ENCODE measurements at regions not wholly inside any gene's neighbourhood (a gene's known extent, or its start where the extent isn't known, plus 50 kb on each side); places are given as distances from the start of the nearest gene placed in this dataset.

DNA sequence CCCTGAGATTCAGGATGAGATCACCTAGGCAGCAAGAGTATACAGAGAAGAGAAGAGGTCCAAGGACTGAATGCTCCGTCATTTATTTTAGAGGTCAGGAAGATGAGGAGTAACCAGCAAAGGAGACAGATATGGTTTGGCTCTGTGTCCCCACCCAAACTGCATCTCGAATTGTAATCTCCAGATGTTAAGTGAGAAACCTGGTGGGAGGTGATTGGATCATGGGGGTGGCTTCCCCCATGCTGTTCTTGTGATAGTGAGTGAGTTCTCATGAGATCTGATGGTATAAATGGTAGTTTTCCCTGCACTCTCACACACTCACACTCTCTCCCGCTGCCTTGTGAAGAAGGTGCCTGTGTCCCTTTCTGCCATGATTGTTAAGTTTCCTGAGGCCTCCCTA is 60.8 kb downstream of the MID1IP1 start:
- TF ChIP-seq, protein P1, sequence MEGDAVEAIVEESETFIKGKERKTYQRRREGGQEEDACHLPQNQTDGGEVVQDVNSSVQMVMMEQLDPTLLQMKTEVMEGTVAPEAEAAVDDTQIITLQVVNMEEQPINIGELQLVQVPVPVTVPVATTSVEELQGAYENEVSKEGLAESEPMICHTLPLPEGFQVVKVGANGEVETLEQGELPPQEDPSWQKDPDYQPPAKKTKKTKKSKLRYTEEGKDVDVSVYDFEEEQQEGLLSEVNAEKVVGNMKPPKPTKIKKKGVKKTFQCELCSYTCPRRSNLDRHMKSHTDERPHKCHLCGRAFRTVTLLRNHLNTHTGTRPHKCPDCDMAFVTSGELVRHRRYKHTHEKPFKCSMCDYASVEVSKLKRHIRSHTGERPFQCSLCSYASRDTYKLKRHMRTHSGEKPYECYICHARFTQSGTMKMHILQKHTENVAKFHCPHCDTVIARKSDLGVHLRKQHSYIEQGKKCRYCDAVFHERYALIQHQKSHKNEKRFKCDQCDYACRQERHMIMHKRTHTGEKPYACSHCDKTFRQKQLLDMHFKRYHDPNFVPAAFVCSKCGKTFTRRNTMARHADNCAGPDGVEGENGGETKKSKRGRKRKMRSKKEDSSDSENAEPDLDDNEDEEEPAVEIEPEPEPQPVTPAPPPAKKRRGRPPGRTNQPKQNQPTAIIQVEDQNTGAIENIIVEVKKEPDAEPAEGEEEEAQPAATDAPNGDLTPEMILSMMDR (IDR thresholded peaks at IDR 0.05; ENCODE audit: insufficient read depth, low read length, severe bottlenecking), result no peak
- no peak for FAIRE-seq
- H3K4me3 ChIP-seq (ENCODE audit: low read depth, low read length), result no peak overlapping the region
- no peak for DNase-seq (ENCODE audit: low read depth)
- no peaks in the 10 kb centered on the region for H3K27me3 ChIP-seq (ENCODE audit: control insufficient read depth, insufficient read depth, low read length)
- no peaks in the 10 kb centered on the region for H3K36me3 ChIP-seq (ENCODE audit: control insufficient read depth, insufficient read depth, low read length)

DNA sequence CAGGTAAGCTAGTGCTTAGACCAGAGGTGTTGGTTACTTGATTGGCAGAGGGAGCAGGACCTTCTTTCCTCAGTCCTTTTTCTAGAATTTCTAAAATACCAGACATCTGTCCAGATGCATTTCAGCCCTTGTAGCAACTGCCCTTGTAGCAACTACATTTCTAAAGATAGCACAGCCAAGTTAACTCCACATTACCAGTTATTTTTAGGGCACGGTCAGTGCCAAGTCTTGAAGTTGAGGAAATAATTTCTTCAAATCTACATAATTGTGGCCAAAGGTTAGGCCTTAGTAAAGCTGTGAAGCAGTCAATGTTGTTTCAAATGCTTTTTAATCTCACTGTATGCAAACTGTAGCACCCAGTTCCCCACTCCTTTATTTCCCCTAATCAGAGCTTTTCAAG is 62.9 kb downstream of the MID1IP1 start:
- Histone ChIP-seq H3K4me3 (ENCODE audit: low read depth, low read length) (no peak overlapping the region), H3K27me3 (ENCODE audit: control insufficient read depth, insufficient read depth, low read length) (no peaks in the 10 kb centered on the region), H3K36me3 (ENCODE audit: control insufficient read depth, insufficient read depth, low read length) (no peaks in the 10 kb centered on the region)
- TF ChIP-seq, protein P1 (IDR thresholded peaks at IDR 0.05; ENCODE audit: insufficient read depth, low read length, severe bottlenecking), result no peak
- DNase-seq (ENCODE audit: low read depth), result no peak
- no peak for FAIRE-seq

DNA sequence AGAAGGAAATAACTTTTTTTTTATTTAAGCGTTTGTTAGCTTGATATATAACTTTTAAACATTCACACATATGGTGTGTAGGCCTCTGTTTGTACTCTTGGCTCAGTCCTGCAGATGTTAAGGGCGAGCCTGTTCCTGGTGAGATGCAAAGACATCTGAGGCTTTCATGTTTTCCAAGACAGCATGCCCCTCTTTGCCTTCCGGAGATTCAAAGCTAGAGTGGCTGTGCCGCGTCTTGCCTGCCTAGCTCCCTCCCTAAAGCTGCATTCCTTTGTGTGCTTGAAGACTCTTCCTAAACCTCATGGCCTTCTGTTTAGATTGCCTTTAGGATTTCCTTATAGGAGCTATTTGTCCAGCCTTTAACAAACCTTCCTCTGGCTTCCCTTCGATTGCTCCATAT is 67.1 kb downstream of the MID1IP1 start:
- no peak for DNase-seq (ENCODE audit: low read depth)
- H3K36me3 ChIP-seq (ENCODE audit: control insufficient read depth, insufficient read depth, low read length), result no peaks in the 10 kb centered on the region
- FAIRE-seq, result no peak
- no peaks in the 10 kb centered on the region for H3K27me3 ChIP-seq (ENCODE audit: control insufficient read depth, insufficient read depth, low read length)
- H3K4me3 ChIP-seq (ENCODE audit: low read depth, low read length), result no peak overlapping the region
- TF ChIP-seq, protein P1 (IDR thresholded peaks at IDR 0.05; ENCODE audit: insufficient read depth, low read length, severe bottlenecking), result no peak

DNA sequence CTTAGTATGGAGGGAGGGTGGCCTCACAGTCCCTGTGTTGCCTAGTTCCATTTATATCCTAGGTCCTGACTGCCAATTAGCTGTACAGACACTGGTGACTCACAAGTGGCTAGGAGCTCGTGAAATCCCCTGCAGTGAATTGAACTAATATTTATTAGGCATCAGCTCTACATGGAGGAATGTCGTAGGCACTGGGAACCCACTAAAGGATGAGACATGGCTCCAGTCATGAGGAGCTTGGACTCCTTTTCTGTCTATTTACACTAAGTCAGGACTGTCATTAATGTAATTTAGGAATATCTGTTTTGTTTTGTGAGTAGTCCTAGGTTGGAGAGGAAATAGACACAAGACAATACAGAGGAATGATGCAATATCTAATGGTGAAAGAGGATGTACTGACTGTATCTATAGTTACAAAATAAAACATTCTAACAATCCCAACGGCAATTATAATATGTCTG is 67.7 kb downstream of the MID1IP1 start:
- Histone ChIP-seq H3K4me3 (ENCODE audit: low read depth, low read length) (no peak overlapping the region), H3K27me3 (ENCODE audit: control insufficient read depth, insufficient read depth, low read length) (no peaks in the 10 kb centered on the region), H3K36me3 (ENCODE audit: control insufficient read depth, insufficient read depth, low read length) (no peaks in the 10 kb centered on the region)
- TF ChIP-seq, protein P1 (IDR thresholded peaks at IDR 0.05; ENCODE audit: insufficient read depth, low read length, severe bottlenecking), result no peak
- DNase-seq (ENCODE audit: low read depth) (peak; percentile 78), FAIRE-seq (no peak)

DNA sequence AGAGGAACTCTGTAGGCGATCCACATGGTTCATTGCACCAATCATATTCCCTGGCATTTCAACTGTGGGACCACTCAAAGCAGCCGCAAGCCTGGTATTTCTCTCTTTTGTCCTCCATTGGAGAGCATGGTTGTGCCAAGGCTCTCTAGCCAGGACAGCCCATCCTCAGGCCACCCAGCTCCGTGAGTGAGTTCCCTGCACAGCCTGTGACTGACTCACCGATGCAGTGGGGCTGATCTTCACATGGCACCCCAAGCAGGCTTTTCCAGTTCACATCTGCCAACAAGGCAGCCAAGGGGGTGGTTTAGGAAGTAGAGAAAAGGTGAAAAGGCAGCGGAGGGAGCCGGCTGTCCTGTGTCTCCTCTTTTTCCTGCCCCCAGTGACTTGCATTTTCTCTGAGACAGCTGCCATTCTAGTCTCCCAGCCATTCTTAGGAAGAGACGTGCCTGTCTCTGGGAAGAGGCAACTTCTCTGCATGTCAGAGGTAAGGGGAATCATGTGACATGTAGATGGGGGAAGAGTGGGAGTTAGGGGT is 69.2 kb downstream of the MID1IP1 start:
- no peaks in the 10 kb centered on the region for H3K27me3 ChIP-seq (ENCODE audit: control insufficient read depth, insufficient read depth, low read length)
- FAIRE-seq (peak; percentile 58), DNase-seq (ENCODE audit: low read depth) (peak; percentile 70)
- no peak overlapping the region for H3K4me3 ChIP-seq (ENCODE audit: low read depth, low read length)
- TF ChIP-seq, protein P1 (IDR thresholded peaks at IDR 0.05; ENCODE audit: insufficient read depth, low read length, severe bottlenecking), result no peak
- H3K36me3 ChIP-seq (ENCODE audit: control insufficient read depth, insufficient read depth, low read length), result no peaks in the 10 kb centered on the region
